Fibroblast of pulmonary artery (primary cell): ENCODE measurements at regions not wholly inside any gene's neighbourhood (a gene's known extent, or its start where the extent isn't known, plus 50 kb on each side); places are given as distances from the start of the nearest gene placed in this dataset.

Experiments
- DNase-seq: peaks from one replicate; pipeline ENCODE4 v3.0.0-alpha.2; 2010; ENCODE audit warnings: low read depth
- H3K4me3 ChIP-seq: replicated peaks from 2 replicates; pipeline ENCODE4 v1.5.1; 2011; ENCODE audit warnings: low read depth, mild to moderate bottlenecking, control low read depth, low read length, moderate library complexity
- CTCF ChIP-seq: IDR thresholded peaks from 2 replicates; pipeline ENCODE4 v1.5.1; 2011; ENCODE audit warnings: mild to moderate bottlenecking, control low read depth, low read length, inconsistent platforms; ENCODE audit errors: missing control alignments

DNA sequence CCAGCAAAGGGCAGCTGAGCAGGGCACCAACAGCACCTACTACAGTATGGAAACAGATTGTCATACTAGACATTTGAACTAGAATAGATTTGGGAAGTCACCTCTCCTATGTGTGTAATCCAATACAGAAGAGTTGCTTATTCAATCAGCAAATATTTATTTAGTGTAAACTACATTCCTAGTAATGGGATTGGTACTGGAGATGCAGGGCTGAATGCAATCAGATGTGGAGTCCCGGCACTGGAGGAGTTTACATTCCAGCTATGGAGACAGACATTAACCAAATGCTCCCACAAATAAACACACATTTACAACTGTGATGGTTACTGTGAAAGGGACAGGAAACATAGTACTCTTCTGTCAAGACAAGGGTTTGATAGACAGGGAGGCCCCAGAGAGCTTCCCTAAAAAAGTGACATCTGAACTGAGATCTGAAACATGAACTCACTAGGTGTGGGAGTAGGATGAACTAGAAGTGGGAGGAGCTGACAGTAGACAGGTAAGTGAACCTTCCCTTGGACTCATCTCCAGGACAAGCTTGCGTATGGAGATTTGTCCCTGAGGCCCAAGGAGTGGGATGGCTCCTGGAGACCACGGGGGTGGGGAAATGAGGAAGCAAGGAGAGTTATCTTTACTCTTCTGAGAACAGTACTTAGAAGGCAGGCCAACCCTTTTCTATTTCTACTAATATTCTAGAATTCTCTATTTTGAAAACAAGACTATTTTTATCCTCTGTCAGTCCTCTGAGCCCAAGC, 420.5 kb downstream of the MAFB start:
- DNase-seq: no peak
- no peak for TF ChIP-seq CTCF
- H3K4me3 ChIP-seq: no peak overlapping the region

DNA sequence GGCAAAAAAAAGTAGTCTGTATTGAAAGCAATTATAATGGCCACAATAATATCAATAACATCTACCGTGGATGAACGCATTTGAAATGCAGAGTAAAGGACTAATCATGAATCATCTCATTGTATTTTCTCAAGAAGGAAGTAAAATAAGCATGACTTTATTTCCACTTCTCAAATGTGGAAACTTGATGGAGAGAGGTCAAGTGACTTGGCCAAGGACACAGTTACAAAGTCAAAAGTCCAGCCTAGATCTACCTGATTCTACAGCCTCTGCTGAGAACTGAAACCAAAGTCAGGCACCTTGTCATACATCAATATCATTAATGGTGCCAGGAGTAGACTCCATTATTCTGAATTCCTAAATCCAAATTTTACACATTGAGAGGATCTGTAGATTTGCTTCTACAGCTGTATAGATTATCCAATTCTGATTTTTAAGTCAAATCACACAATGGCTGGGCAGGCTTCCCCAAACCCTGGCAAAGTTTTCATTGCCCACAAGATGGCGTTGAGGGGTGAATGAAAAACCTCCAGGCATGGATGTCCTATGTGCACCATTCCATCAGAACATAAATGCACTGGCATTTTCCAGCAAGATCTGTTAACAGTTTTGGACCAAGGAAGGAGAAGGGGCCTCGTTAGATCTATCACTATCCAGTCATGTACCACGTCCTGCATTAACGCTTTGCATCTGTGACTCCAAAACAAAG, 423.1 kb downstream of the MAFB start:
- peak; percentile 59 for DNase-seq
- TF ChIP-seq CTCF: peak; percentile 65

DNA sequence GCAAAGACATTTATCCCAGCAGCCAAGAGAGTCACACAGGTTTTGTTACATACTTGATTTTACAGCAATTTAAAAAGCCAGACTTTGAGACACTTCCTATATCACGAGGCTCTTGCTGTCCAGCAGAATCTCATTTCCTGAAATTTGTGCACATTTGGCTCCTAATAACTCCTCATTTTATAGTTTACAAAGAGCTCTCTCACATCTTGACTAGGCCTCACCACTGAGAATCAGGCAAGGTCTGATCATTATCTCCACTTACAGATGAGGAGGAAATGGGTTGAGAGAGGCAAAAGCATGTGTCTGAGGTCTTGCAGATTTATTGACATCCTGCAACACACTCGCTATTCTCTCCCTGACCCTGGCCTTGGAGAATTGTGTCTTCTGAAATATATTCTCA, 426.8 kb downstream of the MAFB start:
- TF ChIP-seq CTCF: no peak
- H3K4me3 ChIP-seq: no peak overlapping the region
- DNase-seq: no peak

More for the DNA sequence above, 423.1 kb downstream of the MAFB start:
- no peak overlapping the region for H3K4me3 ChIP-seq

- TF ChIP-seq CTCF: no peak
- DNase-seq: no peak
- H3K4me3 ChIP-seq: no peak overlapping the region
Observed at GRCh38 chr20:40258931-40259330, 430.1 kb downstream of the MAFB start.

DNA sequence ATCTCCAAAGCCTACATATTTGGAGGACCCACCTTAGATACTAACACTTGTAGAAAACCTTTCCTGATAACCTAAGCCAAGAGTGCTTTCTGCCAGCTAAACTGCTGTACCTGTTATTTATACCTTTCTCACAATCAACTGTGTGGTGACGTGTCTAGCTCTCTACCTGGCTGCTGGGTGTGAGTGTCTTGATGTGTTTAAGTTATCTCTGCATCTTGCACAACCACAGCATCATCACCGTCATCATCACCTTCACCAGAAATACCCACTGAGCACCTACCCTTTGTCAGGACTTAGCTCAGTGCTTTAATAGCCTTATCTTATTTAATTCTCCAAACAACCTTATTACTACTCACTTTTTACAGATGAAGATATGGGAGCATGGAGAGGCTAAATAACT, 431.3 kb downstream of the MAFB start:
- DNase-seq: no peak
- H3K4me3 ChIP-seq: no peak overlapping the region
- no peak for TF ChIP-seq CTCF

GRCh38 chr20:40255365-40255764, 433.7 kb downstream of the MAFB start:
- H3K4me3 ChIP-seq: no peak overlapping the region
- no peak for TF ChIP-seq CTCF
- no peak for DNase-seq
